Stimulated activated CD4-positive, alpha-beta T cell treated with anti-CD3 and anti-CD28 coated beads, Interleukin-1b, Interleukin-23, amount 100 ng/mL, for 48 hours (primary cell): ENCODE measurements at regions not wholly inside any gene's neighbourhood (a gene's known extent, or its start where the extent isn't known, plus 50 kb on each side); places are given as distances from the start of the nearest gene placed in this dataset.

Experiments
- DNase-seq: peaks from one replicate; pipeline ENCODE4 v3.0.0-alpha.2; 2020

GRCh38 chr10:120387326-120387725, 69.7 kb upstream of the PLPP4 start:
- no peak for DNase-seq

- DNase-seq = no peak
Observed at GRCh38 chr10:120392245-120392644, 64.8 kb upstream of the PLPP4 start.

- DNase-seq = no peak
Observed at GRCh38 chr10:120392671-120393079, 64.4 kb upstream of the PLPP4 start.

- DNase-seq = no peak
Observed at GRCh38 chr10:120394446-120394845, 62.6 kb upstream of the PLPP4 start.

GRCh38 chr10:120396228-120396627, 60.8 kb upstream of the PLPP4 start:
- DNase-seq = no peak

- DNase-seq = no peak
Observed at GRCh38 chr10:120398180-120398579, 58.8 kb upstream of the PLPP4 start.

- DNase-seq = no peak
Observed at GRCh38 chr10:120400601-120401000, 56.4 kb upstream of the PLPP4 start.

GRCh38 chr10:120402147-120402766, 54.8 kb upstream of the PLPP4 start:
- DNase-seq = no peak

- no peak for DNase-seq
Observed at GRCh38 chr10:120403109-120403508, 53.9 kb upstream of the PLPP4 start.

GRCh38 chr10:120406376-120406775, 50.7 kb upstream of the PLPP4 start:
- DNase-seq = no peak
